Heart left ventricle (tissue), 13 donors: ENCODE measurements at regions not wholly inside any gene's neighbourhood (a gene's known extent, or its start where the extent isn't known, plus 50 kb on each side); places are given as distances from the start of the nearest gene placed in this dataset.

Experiments
- CTCF ChIP-seq, 12 donors: fragments of 200-600 bp; sonication (generic) in 4 of 12; IDR thresholded peaks; one replicate each; pipeline versions ENCODE4 v1.5.0 to v1.8.0; 2018 to 2022; ENCODE audit warnings: antibody characterized with exemption in 12 of 12, mild to moderate bottlenecking in 5 of 12
- POLR2A ChIP-seq, 2 donors: fragments of 450-650 bp; IDR thresholded peaks; one replicate each; pipeline ENCODE4 v1.6.1; 2017; ENCODE audit warnings: antibody characterized with exemption in 2 of 2, mild to moderate bottlenecking in 2 of 2, moderate library complexity in 2 of 2
- donor health status: ischemic (EF 13 %, LVEDD 7.1; RV severe dilation, severe dysfunction).
- donor health status: DM: no; HTN: yes; CAD: no.
- donor health status: DM: no; HTN: no; CAD: no.
- donor health status: ischemic (EF 25% LVEDD 6.9; RV normal size, moderate dysfunction).
- donor health status: ischemic (EF 25% LVEDD 5.7; RV mildly dilated, moderate dysfunction).
- donor health status: ischemic (EF 35%, LVEDD 5.7; RV mildly dilated, moderate dysfunction).
- donor health status: nonischemic (EF 11% LVEDD 7.7; RV severe dilation, severe dysfunction).
- donor health status: DM: yes; HTN: yes; CAD: no.
- donor health status: PGD.
- donor health status: ischemic (EF 29% LVEDD 5.4; RV normal size, mild dysfunction).
- donor health status: nonischemic (EF 23%, LVEDD 6.1; RV moderate dilation, normal function).

GRCh38 chr2:160696087-160696452, 202.5 kb upstream of the RBMS1 start:
- no peak for TF ChIP-seq CTCF (IDR thresholded peaks at IDR 0.05)
- TF ChIP-seq POLR2A (IDR thresholded peaks at IDR 0.05), result no peak
